HCT116 (cell line): ENCODE measurements at regions not wholly inside any gene's neighbourhood (a gene's known extent, or its start where the extent isn't known, plus 50 kb on each side); places are given as distances from the start of the nearest gene placed in this dataset.
A peak's percentile ranks its signal among the peaks of the same experiment; 100 is the strongest.

ENCODE experiments used
- ATAC-seq: fragments of 200-7000 bp; cut with Tn5 transposase; 2 replicates; pipeline ENCODE4 v1.9.1; 2020; ENCODE audit warnings: mild to moderate bottlenecking, moderate library complexity
- BruUV-seq: library from RNA; stranded (reverse); fragments of 400-500 nt; replicated peaks from 2 replicates; lab custom pipeline; 2021; lab: Mats Ljungman, UMichigan
- CTCF ChIA-PET: fragments of 300-600 bp; sonication (Branson Sonifier 250); formaldehyde crosslinking; loops from one replicate; lab custom pipeline; 2021; ENCODE audit warnings: antibody characterized with exemption; lab: Charles Lee
- POLR2A ChIA-PET: fragments of 300-600, 350-600 bp; sonication (Branson Sonifier 250); formaldehyde crosslinking; loops from one replicate; lab custom pipeline; 2021; ENCODE audit warnings: antibody characterized with exemption; lab: Charles Lee
- RAD21 ChIA-PET, 2 experiments: fragments of 300-600 bp; sonication (Branson Sonifier 250); formaldehyde crosslinking; loops; one replicate each; lab custom pipeline; 2023; ENCODE audit warnings: low total read pairs in 2 of 2; ENCODE audit not compliant: uncharacterized antibody in 2 of 2, unreplicated experiment in 2 of 2, low non-redundant PET in 1 of 2; lab: Charles Lee
- DNase-seq: peaks from one replicate; pipeline ENCODE4 v3.0.0-alpha.2; 2010; ENCODE audit warnings: low read depth, low spot score
- H2AFZ ChIP-seq: fragments of 200-600 bp; shearing (Covaris generic), sonication (generic); 2 replicates; pipeline ENCODE4 v1.6.1; 2017; ENCODE audit warnings: low read depth, mixed run types, mixed read lengths, antibody characterized with exemption, low read length; ENCODE audit not compliant: poor library complexity, severe bottlenecking
- H3K27ac ChIP-seq: 2 replicates; pipeline ENCODE4 v1.5.1; 2012; ENCODE audit warnings: low read depth, low read length
- H3K27me3 ChIP-seq: fragments of 200-600 bp; sonication (generic); 2 replicates; pipeline ENCODE4 v1.6.1; 2016; ENCODE audit warnings: mixed run types, low read length, mixed read lengths; ENCODE audit not compliant: insufficient read depth
- H3K36me3 ChIP-seq, 2 experiments: fragments of 200-500 bp in 1 of 2; fragments of 200-600 bp in 1 of 2; sonication (Bioruptor generic) in 1 of 2; sonication (generic) in 1 of 2; 2 replicates each; pipeline versions ENCODE4 v1.5.1 to v1.6.1; 2014 to 2016; ENCODE audit warnings: low read length in 2 of 2, inconsistent platforms in 1 of 2, mixed read lengths in 1 of 2, mixed run types in 1 of 2; ENCODE audit not compliant: insufficient read depth in 2 of 2, control insufficient read depth in 1 of 2
- H3K4me1 ChIP-seq, 2 experiments: fragments of 200-600 bp in 1 of 2; sonication (generic) in 1 of 2; 2 replicates each; pipeline versions ENCODE4 v1.5.1 to v1.6.1; 2012 to 2017; ENCODE audit warnings: low read length in 2 of 2, inconsistent platforms in 1 of 2, mild to moderate bottlenecking in 1 of 2, mixed read lengths in 1 of 2, mixed run types in 1 of 2, moderate library complexity in 1 of 2; ENCODE audit not compliant: insufficient read depth in 2 of 2, control insufficient read depth in 1 of 2
- H3K4me2 ChIP-seq: fragments of 200-600 bp; sonication (generic); 2 replicates; pipeline ENCODE4 v1.6.1; 2017; ENCODE audit warnings: mixed run types, low read length, mixed read lengths
- H3K4me3 ChIP-seq, 2 experiments: fragments of 200-600 bp in 1 of 2; sonication (generic) in 1 of 2; replicated peaks in 1 of 2; 2 replicates each; pipeline ENCODE4 v1.5.1; 2011 to 2016; ENCODE audit warnings: low read length in 2 of 2, control low read depth in 1 of 2, low read depth in 1 of 2, mild to moderate bottlenecking in 1 of 2, mixed read lengths in 1 of 2, mixed run types in 1 of 2
- H3K79me2 ChIP-seq: fragments of 200-600 bp; sonication (generic); 2 replicates; pipeline ENCODE4 v1.6.1; 2017; ENCODE audit warnings: mild to moderate bottlenecking, mixed run types, low read length, moderate library complexity, mixed read lengths; ENCODE audit not compliant: insufficient read depth
- H3K9ac ChIP-seq: fragments of 200-600 bp; sonication (generic); 2 replicates; pipeline ENCODE4 v1.6.1; 2016; ENCODE audit warnings: low read length, mixed read lengths
- H3K9me2 ChIP-seq: fragments of 200-600 bp; sonication (generic), shearing (Covaris generic); 2 replicates; pipeline ENCODE4 v1.6.1; 2017; ENCODE audit warnings: mixed run types, mild to moderate bottlenecking, moderate library complexity; ENCODE audit not compliant: insufficient read depth
- H3K9me3 ChIP-seq, 2 experiments: fragments of 200-500 bp in 1 of 2; fragments of 200-600 bp in 1 of 2; sonication (Bioruptor generic) in 1 of 2; sonication (generic) in 1 of 2; 2 replicates each; pipeline ENCODE4 v1.6.1; 2014 to 2017; ENCODE audit warnings: low read length in 2 of 2, mixed read lengths in 2 of 2, inconsistent platforms in 1 of 2, low read depth in 1 of 2, mild to moderate bottlenecking in 1 of 2, mixed run types in 1 of 2, moderate library complexity in 1 of 2; ENCODE audit not compliant: control insufficient read depth in 1 of 2, insufficient read depth in 1 of 2
- H4K20me1 ChIP-seq: fragments of 200-600 bp; sonication (generic), shearing (Covaris generic); 2 replicates; pipeline ENCODE4 v1.6.1; 2017; ENCODE audit warnings: mixed run types, mild to moderate bottlenecking, moderate library complexity; ENCODE audit not compliant: insufficient read depth
- CEBPB ChIP-seq: IDR thresholded peaks from 2 replicates; pipeline ENCODE4 v1.6.1; 2012; ENCODE audit warnings: low read depth
- EGR1 ChIP-seq: IDR thresholded peaks from 2 replicates; pipeline ENCODE4 v1.6.1; 2012; ENCODE audit warnings: low read depth
- ELF1 ChIP-seq: IDR thresholded peaks from 2 replicates; pipeline ENCODE4 v1.6.1; 2012; ENCODE audit warnings: low read depth, borderline replicate concordance
- EZH2 ChIP-seq: fragments of 200-600 bp; sonication (generic); IDR thresholded peaks from 2 replicates; pipeline ENCODE4 v1.6.1; 2017; ENCODE audit warnings: antibody characterized with exemption, mixed run types
- JUND ChIP-seq: IDR thresholded peaks from 2 replicates; pipeline ENCODE4 v1.6.1; 2012
- RAD21 ChIP-seq: IDR thresholded peaks from 2 replicates; pipeline ENCODE4 v1.6.1; 2012; ENCODE audit warnings: low read depth, mild to moderate bottlenecking
- SRF ChIP-seq: IDR thresholded peaks from 2 replicates; pipeline ENCODE4 v1.6.1; 2012; ENCODE audit warnings: low read depth
- ZNF274 ChIP-seq: fragments of 200-500 bp; sonication (Bioruptor generic); IDR thresholded peaks from 2 replicates; pipeline ENCODE4 v1.6.1; 2014; ENCODE audit warnings: mild to moderate bottlenecking, low read depth, low read length, inconsistent platforms
- intact Hi-C: fragments of 100-400 bp; cut with micrococcal nuclease; formaldehyde crosslinking; loops from 2 replicates; pipeline ENCODE4 v1.10.0; 2022
- TF ChIP-seq, protein P1 (sequence below): IDR thresholded peaks from 2 replicates; pipeline ENCODE4 v1.6.1; 2012
- TF ChIP-seq, protein P2 (sequence below), 3 experiments: fragments of 200-600 bp in 1 of 3; sonication (generic) in 1 of 3; IDR thresholded peaks in 2 of 3; conservative IDR thresholded peaks in 1 of 3; 2 replicates each; pipeline ENCODE4 v1.5.1; 2012 to 2017; ENCODE audit warnings: low read depth in 2 of 3, low read length in 2 of 3, antibody characterized with exemption in 1 of 3, borderline replicate concordance in 1 of 3, control low read depth in 1 of 3, mild to moderate bottlenecking in 1 of 3, mixed read lengths in 1 of 3, mixed run types in 1 of 3, moderate library complexity in 1 of 3; ENCODE audit not compliant: insufficient read depth in 1 of 3
- TF ChIP-seq, protein P3 (sequence below): IDR thresholded peaks from 2 replicates; pipeline ENCODE4 v1.6.1; 2011; ENCODE audit warnings: mild to moderate bottlenecking, low read length, moderate library complexity; ENCODE audit not compliant: insufficient replicate concordance; ENCODE audit errors: extremely low read depth

- Histone ChIP-seq H3K36me3 (no peaks in the 10 kb centered on the region), H3K9me2 (no peaks in the 10 kb centered on the region), H3K4me2 (no peak overlapping the region), H3K4me3 (no peak overlapping the region), H2AFZ (peak overlapping the region; percentile 60), H3K4me1 (peaks cover 11 to 29% of the 10 kb centered on the region in 2 experiments; a peak in 3 of 4 replicates), H3K27ac (no peak overlapping the region), H4K20me1 (no peaks in the 10 kb centered on the region), H3K9me3 (peaks cover 0 to 4% of the 10 kb centered on the region in 2 experiments; a peak in 1 of 4 replicates), H3K27me3 (no peaks in the 10 kb centered on the region), H3K9ac (no peak overlapping the region), H3K79me2 (no peaks in the 10 kb centered on the region)
- ChIA-PET RAD21 (no interaction called here), CTCF (interaction anchor here (1.3 kb wide), 1 partner anchor 10 kb away, joined by 3 read pairs; no protein-coding TSS in a partner anchor), POLR2A (no interaction called here)
- intact Hi-C loops: no loop called here
- no TSS peak for BruUV-seq
- TF ChIP-seq, protein P1, sequence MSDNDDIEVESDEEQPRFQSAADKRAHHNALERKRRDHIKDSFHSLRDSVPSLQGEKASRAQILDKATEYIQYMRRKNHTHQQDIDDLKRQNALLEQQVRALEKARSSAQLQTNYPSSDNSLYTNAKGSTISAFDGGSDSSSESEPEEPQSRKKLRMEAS: no peak
- TF ChIP-seq ELF1 (no peak), SRF (no peak), EGR1 (no peak), ZNF274 (no peak), CEBPB (no peak), RAD21 (no peak), JUND (no peak), EZH2 (no peak)
- TF ChIP-seq, protein P2, sequence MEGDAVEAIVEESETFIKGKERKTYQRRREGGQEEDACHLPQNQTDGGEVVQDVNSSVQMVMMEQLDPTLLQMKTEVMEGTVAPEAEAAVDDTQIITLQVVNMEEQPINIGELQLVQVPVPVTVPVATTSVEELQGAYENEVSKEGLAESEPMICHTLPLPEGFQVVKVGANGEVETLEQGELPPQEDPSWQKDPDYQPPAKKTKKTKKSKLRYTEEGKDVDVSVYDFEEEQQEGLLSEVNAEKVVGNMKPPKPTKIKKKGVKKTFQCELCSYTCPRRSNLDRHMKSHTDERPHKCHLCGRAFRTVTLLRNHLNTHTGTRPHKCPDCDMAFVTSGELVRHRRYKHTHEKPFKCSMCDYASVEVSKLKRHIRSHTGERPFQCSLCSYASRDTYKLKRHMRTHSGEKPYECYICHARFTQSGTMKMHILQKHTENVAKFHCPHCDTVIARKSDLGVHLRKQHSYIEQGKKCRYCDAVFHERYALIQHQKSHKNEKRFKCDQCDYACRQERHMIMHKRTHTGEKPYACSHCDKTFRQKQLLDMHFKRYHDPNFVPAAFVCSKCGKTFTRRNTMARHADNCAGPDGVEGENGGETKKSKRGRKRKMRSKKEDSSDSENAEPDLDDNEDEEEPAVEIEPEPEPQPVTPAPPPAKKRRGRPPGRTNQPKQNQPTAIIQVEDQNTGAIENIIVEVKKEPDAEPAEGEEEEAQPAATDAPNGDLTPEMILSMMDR (IDR thresholded peaks at IDR 0.05 in 2 of 3, conservative IDR thresholded peaks at IDR 0.05 in 1 of 3; ENCODE audit: borderline replicate concordance in 1 of 3, insufficient read depth in 1 of 3, low read depth in 2 of 3, low read length in 2 of 3): no peak
- TF ChIP-seq, protein P3, sequence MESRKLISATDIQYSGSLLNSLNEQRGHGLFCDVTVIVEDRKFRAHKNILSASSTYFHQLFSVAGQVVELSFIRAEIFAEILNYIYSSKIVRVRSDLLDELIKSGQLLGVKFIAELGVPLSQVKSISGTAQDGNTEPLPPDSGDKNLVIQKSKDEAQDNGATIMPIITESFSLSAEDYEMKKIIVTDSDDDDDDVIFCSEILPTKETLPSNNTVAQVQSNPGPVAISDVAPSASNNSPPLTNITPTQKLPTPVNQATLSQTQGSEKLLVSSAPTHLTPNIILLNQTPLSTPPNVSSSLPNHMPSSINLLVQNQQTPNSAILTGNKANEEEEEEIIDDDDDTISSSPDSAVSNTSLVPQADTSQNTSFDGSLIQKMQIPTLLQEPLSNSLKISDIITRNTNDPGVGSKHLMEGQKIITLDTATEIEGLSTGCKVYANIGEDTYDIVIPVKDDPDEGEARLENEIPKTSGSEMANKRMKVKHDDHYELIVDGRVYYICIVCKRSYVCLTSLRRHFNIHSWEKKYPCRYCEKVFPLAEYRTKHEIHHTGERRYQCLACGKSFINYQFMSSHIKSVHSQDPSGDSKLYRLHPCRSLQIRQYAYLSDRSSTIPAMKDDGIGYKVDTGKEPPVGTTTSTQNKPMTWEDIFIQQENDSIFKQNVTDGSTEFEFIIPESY: no peak
- DNase-seq: no peak
- no peak for ATAC-seq
Observed at GRCh38 chr1:224061436-224061835, 52.5 kb upstream of the FBXO28 start.
